PC-9 (cell line): ENCODE measurements at regions not wholly inside any gene's neighbourhood (a gene's known extent, or its start where the extent isn't known, plus 50 kb on each side); places are given as distances from the start of the nearest gene placed in this dataset.

Experiments
- BruUV-seq: library from RNA; stranded (reverse); fragments of 400-500 nt; replicated peaks from 2 replicates; lab custom pipeline; 2021; lab: Mats Ljungman, UMichigan
- CTCF ChIA-PET: fragments of 300-600 bp; sonication (Branson Sonifier 250); formaldehyde crosslinking; loops from one replicate; lab custom pipeline; 2022; ENCODE audit warnings: antibody characterized with exemption; lab: Charles Lee
- POLR2A ChIA-PET: fragments of 300-600 bp; sonication (Branson Sonifier 250); formaldehyde crosslinking; loops from one replicate; lab custom pipeline; 2022; ENCODE audit warnings: antibody characterized with exemption; ENCODE audit not compliant: unreplicated experiment; lab: Charles Lee
- DNase-seq, 2 experiments: peaks; one replicate each; pipeline versions ENCODE4 v3.0.0 to v3.0.0-alpha.2; 2015 to 2022; ENCODE audit warnings: mixed read lengths in 1 of 2
- H2AFZ ChIP-seq: fragments of 200-600 bp; sonication (generic); 2 replicates; pipeline ENCODE4 v1.8.1; 2017; ENCODE audit warnings: antibody characterized with exemption
- H3F3A ChIP-seq: fragments of 200-600 bp; sonication (generic); 2 replicates; pipeline ENCODE4 v1.8.1; 2017; ENCODE audit warnings: antibody characterized with exemption, mild to moderate bottlenecking, low read depth; ENCODE audit not compliant: insufficient read depth
- H3K27ac ChIP-seq: fragments of 200-600 bp; sonication (generic); 2 replicates; pipeline ENCODE4 v1.6.1; 2016; ENCODE audit warnings: mixed run types
- H3K27me3 ChIP-seq: fragments of 200-600 bp; sonication (generic); 2 replicates; pipeline ENCODE4 v1.6.1; 2016; ENCODE audit warnings: low read depth, mixed run types; ENCODE audit not compliant: insufficient read depth
- H3K36me3 ChIP-seq: fragments of 200-600 bp; sonication (generic); 2 replicates; pipeline ENCODE4 v1.6.1; 2016; ENCODE audit warnings: low read depth, mixed run types
- H3K4me1 ChIP-seq: fragments of 200-600 bp; sonication (generic); replicated peaks from 2 replicates; pipeline ENCODE4 v1.6.1; 2016; ENCODE audit warnings: mixed run types; ENCODE audit not compliant: insufficient read depth
- H3K4me2 ChIP-seq: fragments of 200-600 bp; sonication (generic); 2 replicates; pipeline ENCODE4 v1.6.1; 2017; ENCODE audit warnings: mixed run types
- H3K4me3 ChIP-seq: fragments of 200-600 bp; sonication (generic); 2 replicates; pipeline ENCODE4 v1.6.1; 2016; ENCODE audit warnings: mixed run types
- H3K79me2 ChIP-seq: fragments of 200-600 bp; sonication (generic); 2 replicates; pipeline ENCODE4 v1.6.1; 2017; ENCODE audit warnings: low read depth, mixed run types
- H3K9me2 ChIP-seq: fragments of 200-600 bp; sonication (generic); 2 replicates; pipeline ENCODE4 v1.8.1; 2017; ENCODE audit warnings: mild to moderate bottlenecking; ENCODE audit not compliant: insufficient read depth
- H3K9me3 ChIP-seq: fragments of 200-600 bp; sonication (generic); 2 replicates; pipeline ENCODE4 v1.8.1; 2016; ENCODE audit warnings: low read depth; ENCODE audit not compliant: insufficient read depth
- H4K20me1 ChIP-seq: fragments of 200-600 bp; sonication (generic); 2 replicates; pipeline ENCODE4 v1.8.1; 2017; ENCODE audit not compliant: insufficient read depth
- EZH2 ChIP-seq: fragments of 200-600 bp; sonication (generic); IDR thresholded peaks from 2 replicates; pipeline ENCODE4 v1.8.0; 2017; ENCODE audit warnings: antibody characterized with exemption, low read depth
- intact Hi-C: fragments of 100-400 bp; cut with micrococcal nuclease; formaldehyde crosslinking; loops from one replicate; pipeline ENCODE4 v1.10.0; 2022; ENCODE audit not compliant: unreplicated experiment
- TF ChIP-seq, protein P1 (sequence below): fragments of 200-600 bp; sonication (generic); conservative IDR thresholded peaks from 2 replicates; pipeline ENCODE4 v1.6.1; 2017; ENCODE audit warnings: mixed run types, antibody characterized with exemption, mild to moderate bottlenecking, moderate library complexity

DNA sequence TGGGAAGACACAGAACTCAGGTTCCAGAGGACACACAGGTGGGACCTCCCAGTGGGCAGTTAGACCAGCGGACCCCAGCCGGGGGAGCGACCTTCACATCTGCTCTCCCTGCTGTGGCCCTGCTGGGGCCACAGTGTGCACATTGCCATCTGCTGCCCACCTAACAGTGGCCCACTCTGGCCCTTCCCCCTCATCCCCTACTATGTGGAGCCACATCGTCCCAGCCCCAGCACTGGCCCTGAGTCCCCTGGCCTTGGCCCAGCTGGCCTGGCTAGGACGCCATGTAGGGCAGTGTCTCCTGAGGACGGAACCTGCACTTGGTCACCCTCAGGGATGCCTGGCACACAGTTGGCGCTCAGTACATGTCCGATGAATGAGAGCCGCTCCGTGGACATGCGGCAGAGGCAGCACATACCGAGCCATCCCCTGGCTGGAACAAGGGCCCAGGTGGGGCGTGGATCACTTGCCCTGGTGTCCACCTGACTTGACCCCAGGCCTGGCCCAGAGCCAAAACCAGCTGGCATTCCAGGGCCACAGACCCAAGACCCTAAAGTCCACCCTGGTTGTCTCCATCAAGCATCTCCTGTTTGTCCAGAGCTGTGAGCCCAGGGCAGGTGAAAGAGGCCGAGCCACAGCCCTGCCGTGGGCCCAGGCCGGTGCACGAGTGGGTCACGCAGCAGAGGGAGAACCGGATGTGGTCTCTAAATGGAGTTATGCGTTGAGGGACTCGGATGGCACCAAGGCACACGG, 93.1 kb upstream of the FGF3 start:
- peaks cover 98% of the 10 kb centered on the region for H3K4me1 ChIP-seq
- peak overlapping the region; percentile 54; the same call in 1 of the 2 replicates for H3K4me3 ChIP-seq
- H3F3A ChIP-seq = peaks cover 42% of the 10 kb centered on the region
- no peaks in the 10 kb centered on the region for H3K27me3 ChIP-seq
- ChIA-PET CTCF (interaction anchor here (0.6 to 1.5 kb wide), 5 partner anchors 8 to 408 kb away, joined by 3 to 5 read pairs (median 3); no protein-coding TSS in a partner anchor), POLR2A (interaction anchor here (1.2 kb wide), 1 partner anchor 11 kb away, joined by 4 read pairs; no protein-coding TSS in a partner anchor)
- H3K36me3 ChIP-seq = no peaks in the 10 kb centered on the region
- peaks cover 8% of the 10 kb centered on the region; the same call in 1 of the 2 replicates for H3K79me2 ChIP-seq
- TF ChIP-seq, protein P1, sequence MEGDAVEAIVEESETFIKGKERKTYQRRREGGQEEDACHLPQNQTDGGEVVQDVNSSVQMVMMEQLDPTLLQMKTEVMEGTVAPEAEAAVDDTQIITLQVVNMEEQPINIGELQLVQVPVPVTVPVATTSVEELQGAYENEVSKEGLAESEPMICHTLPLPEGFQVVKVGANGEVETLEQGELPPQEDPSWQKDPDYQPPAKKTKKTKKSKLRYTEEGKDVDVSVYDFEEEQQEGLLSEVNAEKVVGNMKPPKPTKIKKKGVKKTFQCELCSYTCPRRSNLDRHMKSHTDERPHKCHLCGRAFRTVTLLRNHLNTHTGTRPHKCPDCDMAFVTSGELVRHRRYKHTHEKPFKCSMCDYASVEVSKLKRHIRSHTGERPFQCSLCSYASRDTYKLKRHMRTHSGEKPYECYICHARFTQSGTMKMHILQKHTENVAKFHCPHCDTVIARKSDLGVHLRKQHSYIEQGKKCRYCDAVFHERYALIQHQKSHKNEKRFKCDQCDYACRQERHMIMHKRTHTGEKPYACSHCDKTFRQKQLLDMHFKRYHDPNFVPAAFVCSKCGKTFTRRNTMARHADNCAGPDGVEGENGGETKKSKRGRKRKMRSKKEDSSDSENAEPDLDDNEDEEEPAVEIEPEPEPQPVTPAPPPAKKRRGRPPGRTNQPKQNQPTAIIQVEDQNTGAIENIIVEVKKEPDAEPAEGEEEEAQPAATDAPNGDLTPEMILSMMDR = no peak
- no peak for TF ChIP-seq EZH2
- intact Hi-C loops = loop anchor here (5.0 kb wide), 1 partner anchor 210 kb away; the partner anchor contains the start of gene FGF19
- no peaks in the 10 kb centered on the region for H4K20me1 ChIP-seq
- H3K9me2 ChIP-seq = no peaks in the 10 kb centered on the region
- no peak for DNase-seq
- peak overlapping the region; percentile 97 for H3K27ac ChIP-seq
- no TSS peak for BruUV-seq
- no peaks in the 10 kb centered on the region for H3K9me3 ChIP-seq
- H3K4me2 ChIP-seq = peak overlapping the region; percentile 80
- H2AFZ ChIP-seq = no peak overlapping the region

GRCh38 chr11:69912911-69913451, 93.8 kb upstream of the FGF3 start:
- DNase-seq = peak; percentile 45 to 51
- Histone ChIP-seq H3K36me3 (no peaks in the 10 kb centered on the region), H3K9me3 (no peaks in the 10 kb centered on the region), H3K9me2 (no peaks in the 10 kb centered on the region), H3K4me3 (peak overlapping the region; percentile 54), H3K27ac (peak overlapping the region; percentile 97), H2AFZ (no peak overlapping the region), H3K4me1 (peaks cover 98% of the 10 kb centered on the region), H3K79me2 (peaks cover 8% of the 10 kb centered on the region; the same call in 1 of the 2 replicates), H4K20me1 (no peaks in the 10 kb centered on the region), H3K27me3 (no peaks in the 10 kb centered on the region), H3F3A (peaks cover 36% of the 10 kb centered on the region), H3K4me2 (peak overlapping the region; percentile 80)
- ChIA-PET POLR2A (interaction anchor here (0.7 to 1.2 kb wide), 2 partner anchors 12 to 25 kb away, joined by 4 to 6 read pairs; no protein-coding TSS in a partner anchor), CTCF (interaction anchor here (0.6 to 2.0 kb wide), 7 partner anchors 9 to 407 kb away, joined by 3 to 11 read pairs (median 4); no protein-coding TSS in a partner anchor)
- no TSS peak for BruUV-seq
- intact Hi-C loops = loop anchor here (1.0 to 5.0 kb wide), 2 partner anchors 211 to 227 kb away; partner anchors contain the start of gene FGF19
- TF ChIP-seq, protein P1 = peak; percentile 70
- TF ChIP-seq EZH2 = no peak

DNA sequence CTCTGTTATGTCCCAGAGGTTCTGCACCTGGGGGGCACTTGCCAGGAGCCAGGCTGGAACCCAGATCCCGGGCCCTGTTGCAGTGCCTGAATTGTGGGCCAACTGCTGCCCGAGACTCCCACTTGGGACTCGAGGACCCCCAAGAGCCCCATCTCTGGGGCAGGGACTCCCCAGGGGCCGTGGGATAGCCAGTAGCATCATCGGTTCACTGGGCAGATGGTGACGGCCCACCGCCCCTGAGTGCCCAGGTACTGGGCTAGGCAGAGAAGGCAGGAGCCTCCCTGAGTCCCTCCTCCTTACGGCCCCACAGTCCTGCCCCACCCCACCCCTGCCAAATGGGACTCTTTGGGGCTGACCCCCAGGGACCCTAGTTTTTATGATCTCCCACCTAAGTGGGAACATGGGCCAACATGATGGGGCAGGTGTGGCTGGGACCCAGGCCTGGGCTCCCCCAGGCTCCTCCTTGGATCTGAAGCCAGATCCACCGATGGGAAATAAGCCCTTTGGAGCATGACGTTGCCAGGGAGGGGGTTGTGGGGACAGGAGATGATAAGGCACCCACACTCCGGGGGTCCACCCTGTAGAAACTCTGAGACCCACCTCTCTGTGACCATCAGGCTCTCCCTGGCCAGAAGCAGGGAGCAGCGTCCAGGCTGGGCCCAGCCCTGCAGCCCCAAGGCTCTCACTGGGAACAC, 94.5 kb upstream of the FGF3 start:
- no peaks in the 10 kb centered on the region for H3K36me3 ChIP-seq
- no peaks in the 10 kb centered on the region for H3K9me2 ChIP-seq
- H2AFZ ChIP-seq = no peak overlapping the region
- DNase-seq = no peak
- ChIA-PET POLR2A (interaction anchor here (0.7 to 1.2 kb wide), 2 partner anchors 13 to 26 kb away, joined by 4 to 6 read pairs; no protein-coding TSS in a partner anchor), CTCF (interaction anchor here (0.6 to 2.0 kb wide), 5 partner anchors 10 to 196 kb away, joined by 3 to 11 read pairs (median 5); no protein-coding TSS in a partner anchor)
- H3K4me1 ChIP-seq = peaks cover 98% of the 10 kb centered on the region
- BruUV-seq = no TSS peak
- peak overlapping the region; percentile 54 for H3K4me3 ChIP-seq
- no peaks in the 10 kb centered on the region for H4K20me1 ChIP-seq
- H3K4me2 ChIP-seq = peak overlapping the region; percentile 80
- TF ChIP-seq, protein P1 = no peak
- TF ChIP-seq EZH2 = no peak
- peaks cover 15% of the 10 kb centered on the region; the same call in 1 of the 2 replicates for H3K79me2 ChIP-seq
- intact Hi-C loops = loop anchor here (1.0 to 5.0 kb wide), 5 partner anchors 13 to 227 kb away; partner anchors contain the start of gene FGF19
- no peaks in the 10 kb centered on the region for H3K27me3 ChIP-seq
- H3K27ac ChIP-seq = peak overlapping the region; percentile 97
- H3K9me3 ChIP-seq = no peaks in the 10 kb centered on the region
- H3F3A ChIP-seq = peaks cover 36% of the 10 kb centered on the region
